Peyer's patch (tissue), 4 donors: ENCODE measurements at regions not wholly inside any gene's neighbourhood (a gene's known extent, or its start where the extent isn't known, plus 50 kb on each side); places are given as distances from the start of the nearest gene placed in this dataset.

ENCODE experiments used
- POLR2A ChIP-seq, 2 donors: fragments of 450-650 bp; IDR thresholded peaks; one replicate each; pipeline ENCODE4 v1.5.1; 2017; ENCODE audit warnings: antibody characterized with exemption in 2 of 2, mild to moderate bottlenecking in 2 of 2, moderate library complexity in 2 of 2
- TF ChIP-seq, protein P1 (sequence below), 6 experiments: fragments of 450-650 bp in 4 of 6; fragments of 200-600 bp in 2 of 6; sonication (generic) in 1 of 6; IDR thresholded peaks; one replicate each; pipeline ENCODE4 v1.5.1; 2017 to 2019; ENCODE audit warnings: antibody characterized with exemption in 6 of 6, mild to moderate bottlenecking in 3 of 6, moderate library complexity in 1 of 6

DNA sequence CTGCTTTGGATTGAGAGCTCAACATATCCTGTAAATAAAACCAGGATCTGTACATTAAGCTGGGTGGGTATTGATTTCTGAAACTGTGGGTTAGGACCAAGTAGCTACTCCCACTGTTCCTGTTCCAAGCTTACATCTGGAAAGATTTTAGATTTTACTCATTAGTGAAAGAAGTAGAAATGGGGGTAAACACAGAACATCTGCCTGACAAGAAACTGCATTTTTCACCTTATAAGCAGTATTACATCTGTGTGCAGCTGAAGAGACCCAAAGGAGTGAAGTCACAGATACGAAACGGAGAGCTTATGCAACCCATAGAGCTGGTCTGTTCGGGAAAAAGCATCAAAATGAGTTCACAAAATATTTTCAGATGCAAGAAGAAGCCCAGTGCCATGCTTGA lies 235.2 kb downstream of the SLITRK5 start:
- TF ChIP-seq, protein P1, sequence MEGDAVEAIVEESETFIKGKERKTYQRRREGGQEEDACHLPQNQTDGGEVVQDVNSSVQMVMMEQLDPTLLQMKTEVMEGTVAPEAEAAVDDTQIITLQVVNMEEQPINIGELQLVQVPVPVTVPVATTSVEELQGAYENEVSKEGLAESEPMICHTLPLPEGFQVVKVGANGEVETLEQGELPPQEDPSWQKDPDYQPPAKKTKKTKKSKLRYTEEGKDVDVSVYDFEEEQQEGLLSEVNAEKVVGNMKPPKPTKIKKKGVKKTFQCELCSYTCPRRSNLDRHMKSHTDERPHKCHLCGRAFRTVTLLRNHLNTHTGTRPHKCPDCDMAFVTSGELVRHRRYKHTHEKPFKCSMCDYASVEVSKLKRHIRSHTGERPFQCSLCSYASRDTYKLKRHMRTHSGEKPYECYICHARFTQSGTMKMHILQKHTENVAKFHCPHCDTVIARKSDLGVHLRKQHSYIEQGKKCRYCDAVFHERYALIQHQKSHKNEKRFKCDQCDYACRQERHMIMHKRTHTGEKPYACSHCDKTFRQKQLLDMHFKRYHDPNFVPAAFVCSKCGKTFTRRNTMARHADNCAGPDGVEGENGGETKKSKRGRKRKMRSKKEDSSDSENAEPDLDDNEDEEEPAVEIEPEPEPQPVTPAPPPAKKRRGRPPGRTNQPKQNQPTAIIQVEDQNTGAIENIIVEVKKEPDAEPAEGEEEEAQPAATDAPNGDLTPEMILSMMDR (IDR thresholded peaks at IDR 0.05): no peak
- TF ChIP-seq POLR2A (IDR thresholded peaks at IDR 0.05): no peak
